ENCODE measurements at regions not wholly inside any gene's neighbourhood (a gene's known extent, or its start where the extent isn't known, plus 50 kb on each side); places are given as distances from the start of the nearest gene placed in this dataset.
"Not testable (repeated sequence)": the region's sequence is repeated elsewhere in the genome, so short reads cannot be mapped to it uniquely, and the experiment has no call there.

GRCh38 chr5:135154197-135154596 is 120.2 kb upstream of the PITX1 start:
- no peak for DNase-seq

GRCh38 chr5:135153661-135154060 is 119.6 kb upstream of the PITX1 start:
- DNase-seq: no peak

- DNase-seq: no peak
Observed at GRCh38 chr5:135153259-135153658, 119.2 kb upstream of the PITX1 start.

- not testable (repeated sequence) for DNase-seq
Observed at GRCh38 chr5:135151660-135152059, 117.6 kb upstream of the PITX1 start.

- DNase-seq: no peak
Observed at GRCh38 chr5:135151256-135151655, 117.2 kb upstream of the PITX1 start.

GRCh38 chr5:135150767-135151166 is 116.7 kb upstream of the PITX1 start:
- DNase-seq: no peak

- no peak for DNase-seq
Observed at GRCh38 chr5:135149956-135150723, 116.1 kb upstream of the PITX1 start.

GRCh38 chr5:135149229-135149955 is 115.4 kb upstream of the PITX1 start:
- no peak for DNase-seq

GRCh38 chr5:135147294-135148090 is 113.5 kb upstream of the PITX1 start:
- DNase-seq: no peak

GRCh38 chr5:135145985-135146384 is 112.0 kb upstream of the PITX1 start:
- DNase-seq: no peak

GRCh38 chr5:135143682-135144081 is 109.7 kb upstream of the PITX1 start:
- DNase-seq: not testable (repeated sequence)

GRCh38 chr5:135141303-135142268 is 107.6 kb upstream of the PITX1 start:
- DNase-seq: peak; percentile 64

- no peak for DNase-seq
Observed at GRCh38 chr5:135140446-135141204, 106.6 kb upstream of the PITX1 start.

GRCh38 chr5:135139381-135140134 is 105.5 kb upstream of the PITX1 start:
- DNase-seq: no peak

GRCh38 chr5:135138116-135138850 is 104.3 kb upstream of the PITX1 start:
- no peak for DNase-seq

- no peak for DNase-seq
Observed at GRCh38 chr5:135137146-135137915, 103.3 kb upstream of the PITX1 start.

- no peak for DNase-seq
Observed at GRCh38 chr5:135136546-135136945, 102.5 kb upstream of the PITX1 start.

GRCh38 chr5:135135530-135136226 is 101.7 kb upstream of the PITX1 start:
- DNase-seq: peak; percentile 92

All from NCI-H2029 (cell line).